ENCODE measurements at regions not wholly inside any gene's neighbourhood (a gene's known extent, or its start where the extent isn't known, plus 50 kb on each side); places are given as distances from the start of the nearest gene placed in this dataset.

- TF ChIP-seq, protein P1, sequence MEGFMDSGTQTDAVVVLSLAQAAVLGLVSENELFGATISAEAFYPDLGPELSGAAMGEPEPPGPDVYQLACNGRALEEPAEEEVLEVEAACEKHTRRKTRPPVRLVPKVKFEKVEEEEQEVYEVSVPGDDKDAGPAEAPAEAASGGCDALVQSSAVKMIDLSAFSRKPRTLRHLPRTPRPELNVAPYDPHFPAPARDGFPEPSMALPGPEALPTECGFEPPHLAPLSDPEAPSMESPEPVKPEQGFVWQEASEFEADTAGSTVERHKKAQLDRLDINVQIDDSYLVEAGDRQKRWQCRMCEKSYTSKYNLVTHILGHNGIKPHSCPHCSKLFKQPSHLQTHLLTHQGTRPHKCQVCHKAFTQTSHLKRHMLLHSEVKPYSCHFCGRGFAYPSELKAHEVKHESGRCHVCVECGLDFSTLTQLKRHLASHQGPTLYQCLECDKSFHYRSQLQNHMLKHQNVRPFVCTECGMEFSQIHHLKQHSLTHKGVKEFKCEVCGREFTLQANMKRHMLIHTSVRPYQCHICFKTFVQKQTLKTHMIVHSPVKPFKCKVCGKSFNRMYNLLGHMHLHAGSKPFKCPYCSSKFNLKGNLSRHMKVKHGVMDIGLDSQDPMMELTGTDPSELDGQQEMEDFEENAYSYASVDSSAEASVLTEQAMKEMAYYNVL (CRISPR knock-in tag; IDR thresholded peaks at IDR 0.05; ENCODE audit: borderline replicate concordance) = no peak
- TF ChIP-seq HOMEZ (CRISPR knock-in tag; IDR thresholded peaks at IDR 0.05; ENCODE audit: low read depth) (no peak), KLF16 (CRISPR knock-in tag; IDR thresholded peaks at IDR 0.05) (no peak)
- TF ChIP-seq, protein P2, sequence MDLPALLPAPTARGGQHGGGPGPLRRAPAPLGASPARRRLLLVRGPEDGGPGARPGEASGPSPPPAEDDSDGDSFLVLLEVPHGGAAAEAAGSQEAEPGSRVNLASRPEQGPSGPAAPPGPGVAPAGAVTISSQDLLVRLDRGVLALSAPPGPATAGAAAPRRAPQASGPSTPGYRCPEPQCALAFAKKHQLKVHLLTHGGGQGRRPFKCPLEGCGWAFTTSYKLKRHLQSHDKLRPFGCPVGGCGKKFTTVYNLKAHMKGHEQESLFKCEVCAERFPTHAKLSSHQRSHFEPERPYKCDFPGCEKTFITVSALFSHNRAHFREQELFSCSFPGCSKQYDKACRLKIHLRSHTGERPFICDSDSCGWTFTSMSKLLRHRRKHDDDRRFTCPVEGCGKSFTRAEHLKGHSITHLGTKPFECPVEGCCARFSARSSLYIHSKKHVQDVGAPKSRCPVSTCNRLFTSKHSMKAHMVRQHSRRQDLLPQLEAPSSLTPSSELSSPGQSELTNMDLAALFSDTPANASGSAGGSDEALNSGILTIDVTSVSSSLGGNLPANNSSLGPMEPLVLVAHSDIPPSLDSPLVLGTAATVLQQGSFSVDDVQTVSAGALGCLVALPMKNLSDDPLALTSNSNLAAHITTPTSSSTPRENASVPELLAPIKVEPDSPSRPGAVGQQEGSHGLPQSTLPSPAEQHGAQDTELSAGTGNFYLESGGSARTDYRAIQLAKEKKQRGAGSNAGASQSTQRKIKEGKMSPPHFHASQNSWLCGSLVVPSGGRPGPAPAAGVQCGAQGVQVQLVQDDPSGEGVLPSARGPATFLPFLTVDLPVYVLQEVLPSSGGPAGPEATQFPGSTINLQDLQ (CRISPR knock-in tag; IDR thresholded peaks at IDR 0.05) = no peak
- TF ChIP-seq, protein P3, sequence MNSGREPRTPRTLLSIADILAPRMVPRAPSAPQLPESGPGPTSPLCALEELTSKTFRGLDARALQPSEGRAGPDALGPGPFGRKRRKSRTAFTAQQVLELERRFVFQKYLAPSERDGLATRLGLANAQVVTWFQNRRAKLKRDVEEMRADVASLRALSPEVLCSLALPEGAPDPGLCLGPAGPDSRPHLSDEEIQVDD (CRISPR knock-in tag; IDR thresholded peaks at IDR 0.05; ENCODE audit: borderline replicate concordance) = no peak
Measured at GRCh38 chr6:40928763-40929162, 110.3 kb downstream of the UNC5CL start (continued).

GRCh38 chr6:40928307-40928706 is 110.7 kb downstream of the UNC5CL start:
- WGBS (ENCODE audit: low lambda C conversion rate) = 3% methylated on average over 1 of the region's 1 CpG
- BruUV-seq (replicated peaks) = no TSS peak
- H3K27ac ChIP-seq (ENCODE audit: extremely low read length, insufficient read depth, low read length) = no peak overlapping the region
- TF ChIP-seq ATRX (CRISPR knock-in tag; IDR thresholded peaks at IDR 0.05; ENCODE audit: borderline replicate concordance) (no peak), TBX2 (CRISPR knock-in tag; IDR thresholded peaks at IDR 0.05; ENCODE audit: borderline replicate concordance) (no peak)

More at GRCh38 chr6:40928307-40928706, 110.7 kb downstream of the UNC5CL start:
- ATAC-seq (no peak), FAIRE-seq (no peak), DNase-seq (ENCODE audit: low spot score) (no peak)
- CTCF ChIA-PET (ENCODE audit: low intra/inter-chr PET ratio, low total read pairs) = no interaction called here
- Histone ChIP-seq H3K9ac (ENCODE audit: insufficient read depth, low read depth, low read length) (no peak overlapping the region), H3K27me3 (ENCODE audit: control insufficient read depth in 1 of 2, insufficient read depth in 2 of 2, low read length in 2 of 2) (peaks cover 3 to 24% of the 10 kb centered on the region in 2 experiments; a peak in 4 of 5 replicates), H3K4me1 (ENCODE audit: insufficient read depth, low read length) (no peaks in the 10 kb centered on the region), H3K9me3 (ENCODE audit: low read length) (no peaks in the 10 kb centered on the region), H3K4me3 (replicated peaks in 1 of 3; ENCODE audit: insufficient read depth in 1 of 3, low read depth in 2 of 3, low read length in 3 of 3) (no peak overlapping the region), H2AFZ (ENCODE audit: low read length) (no peak overlapping the region), H4K20me1 (ENCODE audit: insufficient read depth, low read length) (no peaks in the 10 kb centered on the region), H3K79me2 (ENCODE audit: insufficient read depth, low read length) (no peaks in the 10 kb centered on the region), H3K4me2 (ENCODE audit: low read depth, low read length) (no peak overlapping the region), H3K36me3 (replicated peaks in 1 of 2; ENCODE audit: control insufficient read depth in 1 of 2, insufficient read depth in 2 of 2, low read length in 2 of 2) (no peaks in the 10 kb centered on the region)
- POLR2A ChIA-PET = no interaction called here
- in situ Hi-C loops (cut with HindIII; ENCODE audit: extremely low pct_ligation_motif_present, low pct_unique_long_range_greater_than_20kb) (no loop called here), intact Hi-C loops (cut with micrococcal nuclease; ENCODE audit: unreplicated experiment) (no loop called here)
